Ishikawa (cell line): ENCODE measurements at regions not wholly inside any gene's neighbourhood (a gene's known extent, or its start where the extent isn't known, plus 50 kb on each side); places are given as distances from the start of the nearest gene placed in this dataset.

Experiments
- EP300 ChIP-seq: IDR thresholded peaks from 2 replicates; pipeline ENCODE4 v1.6.1; 2012; ENCODE audit warnings: borderline replicate concordance
- FOXM1 ChIP-seq: IDR thresholded peaks from 2 replicates; pipeline ENCODE4 v1.6.1; 2012; ENCODE audit warnings: low read depth, borderline replicate concordance
- RAD21 ChIP-seq: IDR thresholded peaks from 2 replicates; pipeline ENCODE4 v1.6.1; 2012; ENCODE audit warnings: low read depth
- TCF12 ChIP-seq: IDR thresholded peaks from 2 replicates; pipeline ENCODE4 v1.6.1; 2012; ENCODE audit warnings: low read depth
- YY1 ChIP-seq: IDR thresholded peaks from 2 replicates; pipeline ENCODE4 v1.6.1; 2012; ENCODE audit warnings: low read depth
- TF ChIP-seq, protein P1 (sequence below): IDR thresholded peaks from 2 replicates; pipeline ENCODE4 v1.6.1; 2012

GRCh38 chr15:25972141-25972675 lies 109.1 kb upstream of the ATP10A start:
- TF ChIP-seq, protein P1, sequence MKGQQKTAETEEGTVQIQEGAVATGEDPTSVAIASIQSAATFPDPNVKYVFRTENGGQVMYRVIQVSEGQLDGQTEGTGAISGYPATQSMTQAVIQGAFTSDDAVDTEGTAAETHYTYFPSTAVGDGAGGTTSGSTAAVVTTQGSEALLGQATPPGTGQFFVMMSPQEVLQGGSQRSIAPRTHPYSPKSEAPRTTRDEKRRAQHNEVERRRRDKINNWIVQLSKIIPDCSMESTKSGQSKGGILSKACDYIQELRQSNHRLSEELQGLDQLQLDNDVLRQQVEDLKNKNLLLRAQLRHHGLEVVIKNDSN, result no peak
- TF ChIP-seq YY1, result no peak
- no peak for TF ChIP-seq RAD21
- no peak for TF ChIP-seq TCF12
- no peak for TF ChIP-seq EP300
- TF ChIP-seq FOXM1, result no peak
